Vagina (tissue), 2 donors: ENCODE measurements at regions not wholly inside any gene's neighbourhood (a gene's known extent, or its start where the extent isn't known, plus 50 kb on each side); places are given as distances from the start of the nearest gene placed in this dataset.

Experiments used
- DNase-seq, 2 donors: peaks; one replicate each; pipeline ENCODE4 v3.0.0-alpha.2; 2017; ENCODE audit errors: extremely low spot score in 2 of 2
- H3K27ac ChIP-seq: fragments of 200-600 bp; sonication (generic); one replicate; pipeline ENCODE4 v1.5.1; 2019
- H3K27me3 ChIP-seq: fragments of 200-600 bp; sonication (generic); one replicate; pipeline ENCODE4 v1.5.1; 2019
- H3K36me3 ChIP-seq, 2 donors: fragments of 200-600 bp; sonication (generic); one replicate each; pipeline ENCODE4 v1.5.1; 2017 to 2019
- H3K4me1 ChIP-seq: fragments of 200-600 bp; sonication (generic); one replicate; pipeline ENCODE4 v1.5.1; 2019
- H3K4me3 ChIP-seq, 2 donors: fragments of 200-600 bp; sonication (generic); 1 replicate in 1 of 2; 2 replicates in 1 of 2; pipeline ENCODE4 v1.5.1; 2016 to 2019
- H3K9me3 ChIP-seq: fragments of 200-600 bp; sonication (generic); one replicate; pipeline ENCODE4 v1.5.1; 2019
- POLR2A ChIP-seq, 2 donors: fragments of 450-650 bp; IDR thresholded peaks; one replicate each; pipeline ENCODE4 v1.6.1; 2017; ENCODE audit warnings: antibody characterized with exemption in 2 of 2, mild to moderate bottlenecking in 2 of 2, moderate library complexity in 2 of 2
- POLR2AphosphoS5 ChIP-seq, 2 donors: sonication (generic); formaldehyde crosslinking; IDR thresholded peaks; one replicate each; pipeline ENCODE4 v1.9.0; 2017; ENCODE audit warnings: antibody characterized with exemption in 2 of 2, mild to moderate bottlenecking in 2 of 2, low read depth in 1 of 2; ENCODE audit not compliant: insufficient read depth in 1 of 2
- intact Hi-C: fragments of 100-400 bp; cut with DNase I; formaldehyde crosslinking; loops from one replicate; pipeline ENCODE4 v1.15.1; 2023
- TF ChIP-seq, protein P1 (sequence below), 3 experiments: fragments of 450-650 bp in 2 of 3; fragments of 200-600 bp in 1 of 3; sonication (generic) in 1 of 3; IDR thresholded peaks; one replicate each; pipeline ENCODE4 v1.5.1; 2017 to 2019; ENCODE audit warnings: antibody characterized with exemption in 3 of 3, mild to moderate bottlenecking in 2 of 3, moderate library complexity in 2 of 3

- Histone ChIP-seq H3K27me3 (no peaks in the 10 kb centered on the region), H3K4me3 (peak overlapping the region; percentile 22 to 25), H3K9me3 (no peaks in the 10 kb centered on the region), H3K4me1 (peaks cover 41% of the 10 kb centered on the region), H3K36me3 (no peaks in the 10 kb centered on the region), H3K27ac (peak overlapping the region; percentile 45)
- intact Hi-C loops, result no loop called here
- no peak for DNase-seq
- peak; percentile 43 to 66 for TF ChIP-seq POLR2AphosphoS5 (IDR thresholded peaks at IDR 0.05; ENCODE audit: insufficient read depth in 1 of 2, low read depth in 1 of 2)
- TF ChIP-seq, protein P1, sequence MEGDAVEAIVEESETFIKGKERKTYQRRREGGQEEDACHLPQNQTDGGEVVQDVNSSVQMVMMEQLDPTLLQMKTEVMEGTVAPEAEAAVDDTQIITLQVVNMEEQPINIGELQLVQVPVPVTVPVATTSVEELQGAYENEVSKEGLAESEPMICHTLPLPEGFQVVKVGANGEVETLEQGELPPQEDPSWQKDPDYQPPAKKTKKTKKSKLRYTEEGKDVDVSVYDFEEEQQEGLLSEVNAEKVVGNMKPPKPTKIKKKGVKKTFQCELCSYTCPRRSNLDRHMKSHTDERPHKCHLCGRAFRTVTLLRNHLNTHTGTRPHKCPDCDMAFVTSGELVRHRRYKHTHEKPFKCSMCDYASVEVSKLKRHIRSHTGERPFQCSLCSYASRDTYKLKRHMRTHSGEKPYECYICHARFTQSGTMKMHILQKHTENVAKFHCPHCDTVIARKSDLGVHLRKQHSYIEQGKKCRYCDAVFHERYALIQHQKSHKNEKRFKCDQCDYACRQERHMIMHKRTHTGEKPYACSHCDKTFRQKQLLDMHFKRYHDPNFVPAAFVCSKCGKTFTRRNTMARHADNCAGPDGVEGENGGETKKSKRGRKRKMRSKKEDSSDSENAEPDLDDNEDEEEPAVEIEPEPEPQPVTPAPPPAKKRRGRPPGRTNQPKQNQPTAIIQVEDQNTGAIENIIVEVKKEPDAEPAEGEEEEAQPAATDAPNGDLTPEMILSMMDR (IDR thresholded peaks at IDR 0.05), result no peak
Measured at GRCh38 chr2:226118471-226119429, 680.9 kb downstream of the IRS1 start.

DNA sequence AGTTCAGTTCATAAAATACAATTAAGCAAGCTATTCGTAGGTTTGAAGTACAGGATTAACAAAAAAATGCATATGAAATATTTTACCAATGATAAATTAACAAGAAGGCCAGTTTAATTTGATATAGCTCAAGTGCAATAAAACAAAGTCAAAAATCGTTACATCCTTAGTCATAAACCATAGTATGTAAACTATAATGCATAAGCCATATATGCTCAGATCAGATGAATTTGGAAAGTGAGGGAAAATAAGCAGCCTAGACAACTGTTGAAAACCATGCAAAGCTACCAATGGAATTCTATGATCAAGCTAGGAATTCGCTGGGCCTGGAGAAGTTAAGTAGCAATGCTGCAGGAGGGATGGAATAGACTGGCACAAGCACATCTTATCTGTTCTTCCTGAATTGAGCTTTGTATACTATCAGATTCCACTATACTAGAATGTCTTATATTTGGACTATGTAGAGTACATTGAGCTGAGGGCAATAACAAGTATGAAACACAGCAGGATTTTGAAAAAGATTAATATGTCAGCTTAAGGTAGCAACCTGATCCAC, 682.0 kb downstream of the IRS1 start:
- Histone ChIP-seq H3K36me3 (no peaks in the 10 kb centered on the region), H3K4me1 (peaks cover 30% of the 10 kb centered on the region), H3K27me3 (no peaks in the 10 kb centered on the region), H3K9me3 (no peaks in the 10 kb centered on the region), H3K27ac (peak overlapping the region; percentile 45), H3K4me3 (no peak overlapping the region)
- no peak for DNase-seq
- TF ChIP-seq POLR2AphosphoS5 (IDR thresholded peaks at IDR 0.05; ENCODE audit: insufficient read depth in 1 of 2, low read depth in 1 of 2) (no peak), POLR2A (IDR thresholded peaks at IDR 0.05) (no peak)
- TF ChIP-seq, protein P1 (IDR thresholded peaks at IDR 0.05), result no peak
- intact Hi-C loops, result no loop called here

DNA sequence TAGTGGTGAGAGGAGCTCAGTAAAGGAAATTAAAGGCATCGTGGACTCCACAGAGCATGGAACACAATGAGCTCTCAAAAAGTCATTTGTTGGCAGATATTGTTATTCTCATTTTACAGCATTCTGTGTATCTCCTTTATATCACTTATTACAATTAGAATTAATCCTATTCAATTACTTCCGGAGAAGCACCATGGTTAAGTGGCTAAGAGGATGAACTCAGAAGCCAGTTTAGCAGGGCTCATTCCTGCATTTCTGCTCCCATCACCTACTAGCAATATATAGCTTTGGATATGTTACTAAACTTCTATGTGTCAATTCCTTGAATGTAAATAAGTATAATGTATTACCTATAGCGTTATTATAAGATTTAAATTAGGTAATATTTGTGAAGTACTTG, 683.3 kb downstream of the IRS1 start:
- intact Hi-C loops, result no loop called here
- no peaks in the 10 kb centered on the region for H3K9me3 ChIP-seq
- H3K4me1 ChIP-seq, result peaks cover 20% of the 10 kb centered on the region
- TF ChIP-seq POLR2A (IDR thresholded peaks at IDR 0.05) (no peak), POLR2AphosphoS5 (IDR thresholded peaks at IDR 0.05; ENCODE audit: insufficient read depth in 1 of 2, low read depth in 1 of 2) (no peak)
- TF ChIP-seq, protein P1 (IDR thresholded peaks at IDR 0.05), result no peak
- H3K27ac ChIP-seq, result no peak overlapping the region
- H3K4me3 ChIP-seq, result no peak overlapping the region
- no peaks in the 10 kb centered on the region for H3K36me3 ChIP-seq
- H3K27me3 ChIP-seq, result no peaks in the 10 kb centered on the region
- no peak for DNase-seq

DNA sequence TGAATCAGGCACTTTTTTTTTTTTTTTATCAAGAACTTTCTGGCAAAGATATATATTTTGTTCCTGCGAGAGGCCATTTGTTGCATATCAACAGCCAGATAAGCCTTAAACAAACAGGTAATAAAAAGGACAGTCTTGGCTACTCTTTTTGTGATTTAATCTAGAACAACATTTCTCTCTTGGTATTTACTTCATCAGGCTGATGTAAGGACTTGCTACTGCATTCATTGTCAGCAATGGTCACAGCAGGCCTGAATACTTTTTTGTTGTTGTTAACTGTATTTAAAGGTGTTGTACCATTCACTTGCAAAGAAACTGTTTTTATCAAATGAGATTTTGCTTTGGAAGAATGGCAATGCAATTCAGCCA, 683.8 kb downstream of the IRS1 start:
- H3K27ac ChIP-seq, result no peak overlapping the region
- no peak overlapping the region for H3K4me3 ChIP-seq
- peaks cover 20% of the 10 kb centered on the region for H3K4me1 ChIP-seq
- intact Hi-C loops, result no loop called here
- no peak for DNase-seq
- no peaks in the 10 kb centered on the region for H3K9me3 ChIP-seq
- TF ChIP-seq POLR2A (IDR thresholded peaks at IDR 0.05) (no peak), POLR2AphosphoS5 (IDR thresholded peaks at IDR 0.05; ENCODE audit: insufficient read depth in 1 of 2, low read depth in 1 of 2) (no peak)
- TF ChIP-seq, protein P1 (IDR thresholded peaks at IDR 0.05), result no peak
- no peaks in the 10 kb centered on the region for H3K27me3 ChIP-seq
- H3K36me3 ChIP-seq, result no peaks in the 10 kb centered on the region
